SK-N-SH (cell line): ENCODE measurements at regions not wholly inside any gene's neighbourhood (a gene's known extent, or its start where the extent isn't known, plus 50 kb on each side); places are given as distances from the start of the nearest gene placed in this dataset.

Experiments
- CTCF ChIA-PET: fragments of 300-600, 350-600 bp; formaldehyde crosslinking; extraction: SDS; loops from one replicate; lab custom pipeline; 2021; lab: Yijun Ruan, JAX
- POLR2A ChIA-PET: fragments of 350-600 bp; sonication (Branson Sonifier 250); formaldehyde crosslinking; extraction: SDS; loops from one replicate; lab custom pipeline; 2020; ENCODE audit warnings: antibody characterized with exemption, inconsistent platforms; lab: Yijun Ruan, JAX
- DNase-seq: peaks from one replicate; pipeline ENCODE4 v3.0.0; 2012
- H2AFZ ChIP-seq: fragments of 200-600 bp; sonication (generic); 2 replicates; pipeline ENCODE4 v1.8.1; 2016; ENCODE audit warnings: antibody characterized with exemption, mild to moderate bottlenecking, low read depth
- H3F3A ChIP-seq: fragments of 200-600 bp; sonication (generic); replicated peaks from 2 replicates; pipeline ENCODE3; 2016; ENCODE audit warnings: antibody characterized with exemption, mild to moderate bottlenecking; ENCODE audit not compliant: insufficient read depth
- H3K27ac ChIP-seq, 2 experiments: fragments of 200-500 bp in 1 of 2; fragments of 200-600 bp in 1 of 2; sonication (Bioruptor generic) in 1 of 2; sonication (generic), shearing (Covaris generic) in 1 of 2; 2 replicates each; pipeline versions ENCODE4 v1.5.1 to v1.6.1; 2014 to 2016; ENCODE audit warnings: low read depth in 2 of 2, inconsistent platforms in 1 of 2, low read length in 1 of 2, mild to moderate bottlenecking in 1 of 2, mixed read lengths in 1 of 2
- H3K27me3 ChIP-seq: fragments of 200-600 bp; sonication (generic), shearing (Covaris generic); 2 replicates; pipeline ENCODE4 v1.6.1; 2016; ENCODE audit warnings: mixed run types; ENCODE audit not compliant: insufficient read depth
- H3K36me3 ChIP-seq, 2 experiments: fragments of 200-500 bp in 1 of 2; fragments of 200-600 bp in 1 of 2; sonication (Bioruptor generic) in 1 of 2; sonication (generic) in 1 of 2; replicated peaks in 1 of 2; 2 replicates each; pipeline versions ENCODE3 to v1.5.1; 2014 to 2016; ENCODE audit warnings: low read length in 1 of 2, mild to moderate bottlenecking in 1 of 2; ENCODE audit not compliant: insufficient read depth in 2 of 2, control insufficient read depth in 1 of 2
- H3K4me1 ChIP-seq, 2 experiments: fragments of 200-500 bp in 1 of 2; fragments of 200-600 bp in 1 of 2; sonication (Bioruptor generic) in 1 of 2; sonication (generic), shearing (Covaris generic) in 1 of 2; 2 replicates each; pipeline versions ENCODE4 v1.5.1 to v1.6.1; 2014 to 2016; ENCODE audit warnings: low read depth in 1 of 2, low read length in 1 of 2, mixed run types in 1 of 2; ENCODE audit not compliant: insufficient read depth in 2 of 2, control insufficient read depth in 1 of 2
- H3K4me2 ChIP-seq: fragments of 200-600 bp; sonication (generic), shearing (Covaris generic); 2 replicates; pipeline ENCODE4 v1.6.1; 2017; ENCODE audit warnings: mixed run types
- H3K4me3 ChIP-seq, 2 experiments: fragments of 200-500 bp in 1 of 2; fragments of 200-600 bp in 1 of 2; sonication (Bioruptor generic) in 1 of 2; sonication (generic), shearing (Covaris generic) in 1 of 2; 2 replicates each; pipeline versions ENCODE4 v1.5.1 to v1.8.1; 2014 to 2016; ENCODE audit warnings: low read depth in 2 of 2, inconsistent platforms in 1 of 2, low read length in 1 of 2, mild to moderate bottlenecking in 1 of 2, mixed read lengths in 1 of 2, moderate library complexity in 1 of 2
- H3K79me2 ChIP-seq: fragments of 200-600 bp; sonication (generic); 2 replicates; pipeline ENCODE4 v1.8.1; 2017; ENCODE audit warnings: mild to moderate bottlenecking; ENCODE audit not compliant: insufficient read depth
- H3K9ac ChIP-seq: fragments of 200-600 bp; sonication (generic); 2 replicates; pipeline ENCODE4 v1.6.1; 2017; ENCODE audit warnings: mixed run types
- H3K9me2 ChIP-seq: fragments of 200-600 bp; sonication (generic); 2 replicates; pipeline ENCODE4 v1.6.1; 2017; ENCODE audit warnings: mixed run types
- H3K9me3 ChIP-seq: fragments of 200-600 bp; sonication (generic); 2 replicates; pipeline ENCODE4 v1.6.1; 2017; ENCODE audit warnings: mixed run types, mild to moderate bottlenecking, moderate library complexity
- H4K20me1 ChIP-seq: fragments of 200-600 bp; sonication (generic); 2 replicates; pipeline ENCODE4 v1.6.1; 2017; ENCODE audit warnings: mild to moderate bottlenecking, mixed run types; ENCODE audit not compliant: insufficient read depth
- CHD2 ChIP-seq: fragments of 150-350 bp; IDR thresholded peaks from 2 replicates; pipeline ENCODE4 v1.6.1; 2018; ENCODE audit warnings: low read length; ENCODE audit not compliant: partially characterized antibody
- ELF1 ChIP-seq: IDR thresholded peaks from 2 replicates; pipeline ENCODE4 v1.4.0; 2012
- EZH2phosphoT487 ChIP-seq: fragments of 200-600 bp; sonication (generic); IDR thresholded peaks from 2 replicates; pipeline ENCODE4 v1.6.1; 2017; ENCODE audit warnings: low read depth, mixed run types, mild to moderate bottlenecking, antibody characterized with exemption, moderate library complexity, borderline replicate concordance
- FOXM1 ChIP-seq: IDR thresholded peaks from 2 replicates; pipeline ENCODE4 v1.4.0; 2012; ENCODE audit warnings: low read depth, mild to moderate bottlenecking
- JUND ChIP-seq: IDR thresholded peaks from 2 replicates; pipeline ENCODE4 v1.4.0; 2012
- MAX ChIP-seq: IDR thresholded peaks from 2 replicates; pipeline ENCODE4 v1.4.0; 2012; ENCODE audit warnings: low read depth
- MXI1 ChIP-seq: IDR thresholded peaks from 2 replicates; pipeline ENCODE4 v1.6.1; 2012; ENCODE audit warnings: mild to moderate bottlenecking, low read depth, low read length, improper control_type of control experiment
- NFIC ChIP-seq: IDR thresholded peaks from 2 replicates; pipeline ENCODE4 v1.4.0; 2012; ENCODE audit warnings: borderline replicate concordance
- RCOR1 ChIP-seq: fragments of 150-350 bp; IDR thresholded peaks from 2 replicates; pipeline ENCODE4 v1.6.1; 2017; ENCODE audit warnings: antibody characterized with exemption, low read length
- RFX5 ChIP-seq: IDR thresholded peaks from 2 replicates; pipeline ENCODE4 v1.6.1; 2012; ENCODE audit warnings: mild to moderate bottlenecking, improper control_type of control experiment, low read length
- SIN3A ChIP-seq: IDR thresholded peaks from 2 replicates; pipeline ENCODE4 v1.6.1; 2012; ENCODE audit warnings: low read depth, mild to moderate bottlenecking, low read length, moderate library complexity, borderline replicate concordance
- YY1 ChIP-seq: IDR thresholded peaks from 2 replicates; pipeline ENCODE4 v1.4.0; 2012; ENCODE audit warnings: low read depth, mild to moderate bottlenecking
- WGBS: methylation state at CpG from one replicate; pipeline ENCODE4 v1.1.6; 2017; ENCODE audit warnings: low lambda C conversion rate; 5-methylcytosine and 5-hydroxymethylcytosine counted together
- TF ChIP-seq, protein P1 (sequence below): fragments of 200-600 bp; sonication (generic); IDR thresholded peaks from 2 replicates; pipeline ENCODE4 v1.6.1; 2017; ENCODE audit warnings: antibody characterized with exemption, mild to moderate bottlenecking, moderate library complexity
- TF ChIP-seq, protein P2 (sequence below): fragments of 150-350 bp; IDR thresholded peaks from 2 replicates; pipeline ENCODE4 v1.6.1; 2016; ENCODE audit warnings: mild to moderate bottlenecking, low read depth, low read length

- Histone ChIP-seq H3K27ac (no peak overlapping the region), H3F3A (no peaks in the 10 kb centered on the region), H3K79me2 (no peaks in the 10 kb centered on the region), H3K4me3 (no peak overlapping the region), H3K9me3 (no peaks in the 10 kb centered on the region), H3K9ac (no peak overlapping the region), H3K36me3 (no peaks in the 10 kb centered on the region), H4K20me1 (no peaks in the 10 kb centered on the region), H3K27me3 (no peaks in the 10 kb centered on the region), H2AFZ (no peak overlapping the region), H3K4me2 (no peak overlapping the region), H3K4me1 (no peaks in the 10 kb centered on the region), H3K9me2 (no peaks in the 10 kb centered on the region)
- TF ChIP-seq YY1 (no peak), RFX5 (no peak), EZH2phosphoT487 (no peak)
- TF ChIP-seq, protein P1, sequence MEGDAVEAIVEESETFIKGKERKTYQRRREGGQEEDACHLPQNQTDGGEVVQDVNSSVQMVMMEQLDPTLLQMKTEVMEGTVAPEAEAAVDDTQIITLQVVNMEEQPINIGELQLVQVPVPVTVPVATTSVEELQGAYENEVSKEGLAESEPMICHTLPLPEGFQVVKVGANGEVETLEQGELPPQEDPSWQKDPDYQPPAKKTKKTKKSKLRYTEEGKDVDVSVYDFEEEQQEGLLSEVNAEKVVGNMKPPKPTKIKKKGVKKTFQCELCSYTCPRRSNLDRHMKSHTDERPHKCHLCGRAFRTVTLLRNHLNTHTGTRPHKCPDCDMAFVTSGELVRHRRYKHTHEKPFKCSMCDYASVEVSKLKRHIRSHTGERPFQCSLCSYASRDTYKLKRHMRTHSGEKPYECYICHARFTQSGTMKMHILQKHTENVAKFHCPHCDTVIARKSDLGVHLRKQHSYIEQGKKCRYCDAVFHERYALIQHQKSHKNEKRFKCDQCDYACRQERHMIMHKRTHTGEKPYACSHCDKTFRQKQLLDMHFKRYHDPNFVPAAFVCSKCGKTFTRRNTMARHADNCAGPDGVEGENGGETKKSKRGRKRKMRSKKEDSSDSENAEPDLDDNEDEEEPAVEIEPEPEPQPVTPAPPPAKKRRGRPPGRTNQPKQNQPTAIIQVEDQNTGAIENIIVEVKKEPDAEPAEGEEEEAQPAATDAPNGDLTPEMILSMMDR: no peak
- TF ChIP-seq, protein P2, sequence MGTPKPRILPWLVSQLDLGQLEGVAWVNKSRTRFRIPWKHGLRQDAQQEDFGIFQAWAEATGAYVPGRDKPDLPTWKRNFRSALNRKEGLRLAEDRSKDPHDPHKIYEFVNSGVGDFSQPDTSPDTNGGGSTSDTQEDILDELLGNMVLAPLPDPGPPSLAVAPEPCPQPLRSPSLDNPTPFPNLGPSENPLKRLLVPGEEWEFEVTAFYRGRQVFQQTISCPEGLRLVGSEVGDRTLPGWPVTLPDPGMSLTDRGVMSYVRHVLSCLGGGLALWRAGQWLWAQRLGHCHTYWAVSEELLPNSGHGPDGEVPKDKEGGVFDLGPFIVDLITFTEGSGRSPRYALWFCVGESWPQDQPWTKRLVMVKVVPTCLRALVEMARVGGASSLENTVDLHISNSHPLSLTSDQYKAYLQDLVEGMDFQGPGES: no peak
- ChIA-PET POLR2A (no interaction called here), CTCF (no interaction called here)
- no peak for DNase-seq
- WGBS: no CpG with 5 or more reads among the region's 3 CpGs
Observed at GRCh38 chr22:48786679-48786996, 1041.0 kb downstream of the BRD1 start.

- TF ChIP-seq MXI1: no peak
- TF ChIP-seq SIN3A: no peak
- no peak for TF ChIP-seq CHD2
- no peak for TF ChIP-seq JUND
- no peak for TF ChIP-seq NFIC
- no peak for TF ChIP-seq EZH2phosphoT487
- TF ChIP-seq FOXM1: no peak
- TF ChIP-seq MAX: no peak
- no peak for TF ChIP-seq YY1
- TF ChIP-seq ELF1: no peak
- TF ChIP-seq RCOR1: no peak
- no peak for TF ChIP-seq RFX5
- Histone ChIP-seq H3K36me3 (no peaks in the 10 kb centered on the region), H3K9ac (no peak overlapping the region), H2AFZ (no peak overlapping the region), H3K4me3 (no peak overlapping the region), H3K4me1 (no peaks in the 10 kb centered on the region), H4K20me1 (no peaks in the 10 kb centered on the region), H3K79me2 (no peaks in the 10 kb centered on the region), H3K27ac (no peak overlapping the region), H3K9me3 (no peaks in the 10 kb centered on the region), H3F3A (no peaks in the 10 kb centered on the region), H3K4me2 (no peak overlapping the region), H3K27me3 (no peaks in the 10 kb centered on the region), H3K9me2 (no peaks in the 10 kb centered on the region)
- ChIA-PET CTCF (interaction anchor here (0.6 kb wide), 1 partner anchor 430 kb away, joined by 3 read pairs; no protein-coding TSS in a partner anchor), POLR2A (no interaction called here)
- DNase-seq: no peak
- 25% methylated on average over 7 of the region's 14 CpGs for WGBS
Observed at GRCh38 chr22:48785792-48786678, 1041.6 kb downstream of the BRD1 start.
